ENCODE measurements at regions not wholly inside any gene's neighbourhood (a gene's known extent, or its start where the extent isn't known, plus 50 kb on each side); places are given as distances from the start of the nearest gene placed in this dataset.

DNA sequence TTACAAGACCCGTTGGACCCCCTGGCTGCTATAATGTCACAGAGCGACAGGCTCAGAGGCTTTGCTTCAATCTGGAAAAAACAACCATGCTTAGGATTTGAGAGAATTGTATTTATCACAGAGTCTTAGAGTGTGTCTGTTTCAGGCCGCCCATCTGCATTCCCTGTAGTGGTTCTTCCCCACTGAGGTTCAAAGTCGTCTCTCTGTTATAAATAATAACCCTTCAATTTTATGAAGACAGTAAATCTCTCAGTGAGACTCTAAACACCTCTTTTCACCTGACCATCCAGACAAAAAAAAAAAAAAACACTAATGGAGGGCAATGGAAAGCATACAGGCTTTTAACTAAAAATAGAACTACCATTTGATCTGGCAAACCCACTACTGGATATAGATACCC, 565.4 kb upstream of the AUTS2 start:
- no peak for TF ChIP-seq HNF4A (conservative IDR thresholded peaks at IDR 0.05)
- Histone ChIP-seq H3K27ac (ENCODE audit: low read depth in 1 of 2, low read length in 2 of 2) (no peak overlapping the region), H3K9ac (ENCODE audit: low read depth in 1 of 2, low read length in 2 of 2) (no peak overlapping the region), H3K27me3 (ENCODE audit: control insufficient read depth in 4 of 4, insufficient read depth in 4 of 4, low read length in 3 of 4) (peaks cover 0 to 5% (median 0%) of the 10 kb centered on the region in 4 donors), H3K4me1 (ENCODE audit: control insufficient read depth in 4 of 4, insufficient read depth in 4 of 4, low read length in 3 of 4) (no peaks in the 10 kb centered on the region), H3K9me3 (ENCODE audit: control insufficient read depth in 4 of 4, low read length in 3 of 4) (no peaks in the 10 kb centered on the region), H3K4me3 (ENCODE audit: low read depth in 1 of 3, low read length in 3 of 3) (no peak overlapping the region), H3K36me3 (ENCODE audit: control insufficient read depth in 4 of 4, insufficient read depth in 3 of 4, low read depth in 1 of 4, low read length in 3 of 4) (no peaks in the 10 kb centered on the region)
- 69% methylated on average over 4 of the region's 4 CpGs for WGBS
- DNase-seq (ENCODE audit: low spot score): no peak

DNA sequence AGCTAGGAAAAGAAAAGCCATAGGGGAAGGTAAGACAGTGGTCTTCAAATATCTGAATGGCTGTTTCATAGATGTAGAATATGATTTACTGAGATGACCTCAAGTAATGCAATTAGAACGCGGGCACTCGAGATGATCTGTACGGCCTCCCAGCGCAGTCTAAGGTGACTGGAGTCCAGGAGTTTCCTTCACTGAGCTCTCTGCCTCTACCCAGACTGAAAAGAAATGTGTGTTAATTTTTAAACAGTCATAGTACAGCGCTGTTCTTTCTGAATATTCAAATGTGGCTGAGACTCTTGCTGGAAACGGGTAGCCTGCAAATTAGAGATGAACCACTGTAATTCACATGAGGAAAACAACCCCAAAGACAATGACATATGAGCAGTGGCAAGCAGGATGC, 562.4 kb upstream of the AUTS2 start:
- TF ChIP-seq GABPA (IDR thresholded peaks at IDR 0.05 in 1 of 2, conservative IDR thresholded peaks at IDR 0.05 in 1 of 2): no peak
- TF ChIP-seq JUND (IDR thresholded peaks at IDR 0.05): no peak
- no peak for TF ChIP-seq FOXA1 (IDR thresholded peaks at IDR 0.05)
- no peak for TF ChIP-seq EGR1 (IDR thresholded peaks at IDR 0.05; ENCODE audit: low read depth in 2 of 2)

DNA sequence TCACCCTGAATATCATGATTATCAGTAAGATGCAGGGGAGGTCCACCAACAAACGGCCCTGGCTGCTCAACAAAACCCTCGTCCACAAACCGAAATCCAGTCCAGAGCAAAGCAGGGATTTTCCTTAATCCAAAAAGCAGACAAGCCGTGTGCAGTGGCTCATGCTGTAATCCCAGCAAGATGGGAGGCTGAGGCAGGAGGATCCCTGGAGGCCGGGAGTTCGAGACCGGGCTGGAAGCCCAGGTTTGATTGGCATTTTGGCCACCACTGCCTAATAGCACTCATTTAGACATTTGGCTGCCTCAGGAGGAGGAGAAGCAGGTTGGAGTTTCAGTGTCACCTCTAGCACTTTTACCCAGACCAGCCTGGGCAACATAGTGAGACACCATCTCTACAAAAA, 562.0 kb upstream of the AUTS2 start:
- Histone ChIP-seq H3K36me3 (ENCODE audit: control insufficient read depth in 4 of 4, insufficient read depth in 3 of 4, low read depth in 1 of 4, low read length in 3 of 4) (no peaks in the 10 kb centered on the region), H3K27me3 (ENCODE audit: control insufficient read depth in 4 of 4, insufficient read depth in 4 of 4, low read length in 3 of 4) (no peaks in the 10 kb centered on the region), H3K4me3 (ENCODE audit: low read depth in 1 of 3, low read length in 3 of 3) (no peak overlapping the region), H3K9ac (ENCODE audit: low read depth in 1 of 2, low read length in 2 of 2) (no peak overlapping the region), H3K4me1 (ENCODE audit: control insufficient read depth in 4 of 4, insufficient read depth in 4 of 4, low read length in 3 of 4) (no peaks in the 10 kb centered on the region), H3K27ac (ENCODE audit: low read depth in 1 of 2, low read length in 2 of 2) (no peak overlapping the region), H3K9me3 (ENCODE audit: control insufficient read depth in 4 of 4, low read length in 3 of 4) (no peaks in the 10 kb centered on the region)
- TF ChIP-seq, protein P1, sequence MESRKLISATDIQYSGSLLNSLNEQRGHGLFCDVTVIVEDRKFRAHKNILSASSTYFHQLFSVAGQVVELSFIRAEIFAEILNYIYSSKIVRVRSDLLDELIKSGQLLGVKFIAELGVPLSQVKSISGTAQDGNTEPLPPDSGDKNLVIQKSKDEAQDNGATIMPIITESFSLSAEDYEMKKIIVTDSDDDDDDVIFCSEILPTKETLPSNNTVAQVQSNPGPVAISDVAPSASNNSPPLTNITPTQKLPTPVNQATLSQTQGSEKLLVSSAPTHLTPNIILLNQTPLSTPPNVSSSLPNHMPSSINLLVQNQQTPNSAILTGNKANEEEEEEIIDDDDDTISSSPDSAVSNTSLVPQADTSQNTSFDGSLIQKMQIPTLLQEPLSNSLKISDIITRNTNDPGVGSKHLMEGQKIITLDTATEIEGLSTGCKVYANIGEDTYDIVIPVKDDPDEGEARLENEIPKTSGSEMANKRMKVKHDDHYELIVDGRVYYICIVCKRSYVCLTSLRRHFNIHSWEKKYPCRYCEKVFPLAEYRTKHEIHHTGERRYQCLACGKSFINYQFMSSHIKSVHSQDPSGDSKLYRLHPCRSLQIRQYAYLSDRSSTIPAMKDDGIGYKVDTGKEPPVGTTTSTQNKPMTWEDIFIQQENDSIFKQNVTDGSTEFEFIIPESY (IDR thresholded peaks at IDR 0.05): no peak
- TF ChIP-seq, protein P2, sequence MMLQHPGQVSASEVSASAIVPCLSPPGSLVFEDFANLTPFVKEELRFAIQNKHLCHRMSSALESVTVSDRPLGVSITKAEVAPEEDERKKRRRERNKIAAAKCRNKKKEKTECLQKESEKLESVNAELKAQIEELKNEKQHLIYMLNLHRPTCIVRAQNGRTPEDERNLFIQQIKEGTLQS (IDR thresholded peaks at IDR 0.05): no peak
- no peak for TF ChIP-seq SP1 (IDR thresholded peaks at IDR 0.05)
- TF ChIP-seq FOXA2 (IDR thresholded peaks at IDR 0.05): no peak
- no peak for TF ChIP-seq HNF4G (IDR thresholded peaks at IDR 0.05)
- TF ChIP-seq HNF4A (conservative IDR thresholded peaks at IDR 0.05): no peak
- WGBS: 81% methylated on average over 7 of the region's 7 CpGs
- DNase-seq (ENCODE audit: low spot score): no peak

More for the DNA sequence above, 562.4 kb upstream of the AUTS2 start:
- no peak overlapping the region for H3K27ac ChIP-seq (ENCODE audit: low read depth in 1 of 2, low read length in 2 of 2)
- H3K9ac ChIP-seq (ENCODE audit: low read depth in 1 of 2, low read length in 2 of 2): no peak overlapping the region
- no peak for DNase-seq (ENCODE audit: low spot score)
- H3K9me3 ChIP-seq (ENCODE audit: control insufficient read depth in 4 of 4, low read length in 3 of 4): no peaks in the 10 kb centered on the region
- 84% methylated on average over 7 of the region's 7 CpGs for WGBS
- H3K4me3 ChIP-seq (ENCODE audit: low read depth in 1 of 3, low read length in 3 of 3): no peak overlapping the region
- H3K4me1 ChIP-seq (ENCODE audit: control insufficient read depth in 4 of 4, insufficient read depth in 4 of 4, low read length in 3 of 4): no peaks in the 10 kb centered on the region
- no peaks in the 10 kb centered on the region for H3K27me3 ChIP-seq (ENCODE audit: control insufficient read depth in 4 of 4, insufficient read depth in 4 of 4, low read length in 3 of 4)
- H3K36me3 ChIP-seq (ENCODE audit: control insufficient read depth in 4 of 4, insufficient read depth in 3 of 4, low read depth in 1 of 4, low read length in 3 of 4): no peaks in the 10 kb centered on the region

DNA sequence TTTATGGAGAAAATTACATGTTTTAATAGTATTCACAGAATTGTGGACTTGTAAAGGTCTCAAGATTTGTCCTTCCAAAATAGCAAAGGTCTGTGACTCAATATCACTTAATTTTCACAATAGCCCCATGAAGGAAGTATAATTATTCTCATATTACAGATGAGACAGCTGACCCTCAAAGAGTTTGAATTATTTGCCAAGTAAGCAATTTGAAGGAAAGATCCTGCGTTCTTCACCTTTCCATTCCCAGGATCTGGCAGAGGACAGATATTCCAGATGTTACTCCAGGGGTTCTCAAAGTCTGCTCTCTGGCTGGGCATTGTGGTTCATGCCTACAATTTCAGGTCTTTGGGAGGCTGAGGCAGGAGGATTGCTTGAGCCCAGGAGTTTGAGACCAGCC, 559.4 kb upstream of the AUTS2 start:
- WGBS: 92% methylated on average over 1 of the region's 1 CpG
- peaks cover 0 to 2% (median 0%) of the 10 kb centered on the region in 4 donors for H3K27me3 ChIP-seq (ENCODE audit: control insufficient read depth in 4 of 4, insufficient read depth in 4 of 4, low read length in 3 of 4)
- peaks cover 2 to 9% (median 7%) of the 10 kb centered on the region in 4 donors for H3K9me3 ChIP-seq (ENCODE audit: control insufficient read depth in 4 of 4, low read length in 3 of 4)
- H3K36me3 ChIP-seq (ENCODE audit: control insufficient read depth in 4 of 4, insufficient read depth in 3 of 4, low read depth in 1 of 4, low read length in 3 of 4): no peaks in the 10 kb centered on the region
- DNase-seq (ENCODE audit: low spot score): no peak
- H3K4me3 ChIP-seq (ENCODE audit: low read depth in 1 of 3, low read length in 3 of 3): no peak overlapping the region
- H3K27ac ChIP-seq (ENCODE audit: low read depth in 1 of 2, low read length in 2 of 2): no peak overlapping the region
- no peaks in the 10 kb centered on the region for H3K4me1 ChIP-seq (ENCODE audit: control insufficient read depth in 4 of 4, insufficient read depth in 4 of 4, low read length in 3 of 4)
- no peak overlapping the region for H3K9ac ChIP-seq (ENCODE audit: low read depth in 1 of 2, low read length in 2 of 2)
- TF ChIP-seq, protein P3, sequence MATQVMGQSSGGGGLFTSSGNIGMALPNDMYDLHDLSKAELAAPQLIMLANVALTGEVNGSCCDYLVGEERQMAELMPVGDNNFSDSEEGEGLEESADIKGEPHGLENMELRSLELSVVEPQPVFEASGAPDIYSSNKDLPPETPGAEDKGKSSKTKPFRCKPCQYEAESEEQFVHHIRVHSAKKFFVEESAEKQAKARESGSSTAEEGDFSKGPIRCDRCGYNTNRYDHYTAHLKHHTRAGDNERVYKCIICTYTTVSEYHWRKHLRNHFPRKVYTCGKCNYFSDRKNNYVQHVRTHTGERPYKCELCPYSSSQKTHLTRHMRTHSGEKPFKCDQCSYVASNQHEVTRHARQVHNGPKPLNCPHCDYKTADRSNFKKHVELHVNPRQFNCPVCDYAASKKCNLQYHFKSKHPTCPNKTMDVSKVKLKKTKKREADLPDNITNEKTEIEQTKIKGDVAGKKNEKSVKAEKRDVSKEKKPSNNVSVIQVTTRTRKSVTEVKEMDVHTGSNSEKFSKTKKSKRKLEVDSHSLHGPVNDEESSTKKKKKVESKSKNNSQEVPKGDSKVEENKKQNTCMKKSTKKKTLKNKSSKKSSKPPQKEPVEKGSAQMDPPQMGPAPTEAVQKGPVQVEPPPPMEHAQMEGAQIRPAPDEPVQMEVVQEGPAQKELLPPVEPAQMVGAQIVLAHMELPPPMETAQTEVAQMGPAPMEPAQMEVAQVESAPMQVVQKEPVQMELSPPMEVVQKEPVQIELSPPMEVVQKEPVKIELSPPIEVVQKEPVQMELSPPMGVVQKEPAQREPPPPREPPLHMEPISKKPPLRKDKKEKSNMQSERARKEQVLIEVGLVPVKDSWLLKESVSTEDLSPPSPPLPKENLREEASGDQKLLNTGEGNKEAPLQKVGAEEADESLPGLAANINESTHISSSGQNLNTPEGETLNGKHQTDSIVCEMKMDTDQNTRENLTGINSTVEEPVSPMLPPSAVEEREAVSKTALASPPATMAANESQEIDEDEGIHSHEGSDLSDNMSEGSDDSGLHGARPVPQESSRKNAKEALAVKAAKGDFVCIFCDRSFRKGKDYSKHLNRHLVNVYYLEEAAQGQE (IDR thresholded peaks at IDR 0.05): no peak
- TF ChIP-seq SP1 (IDR thresholded peaks at IDR 0.05) (no peak), RAD21 (IDR thresholded peaks at IDR 0.05) (no peak), JUND (IDR thresholded peaks at IDR 0.05) (no peak)
- TF ChIP-seq, protein P2 (IDR thresholded peaks at IDR 0.05): no peak
- TF ChIP-seq, protein P4, sequence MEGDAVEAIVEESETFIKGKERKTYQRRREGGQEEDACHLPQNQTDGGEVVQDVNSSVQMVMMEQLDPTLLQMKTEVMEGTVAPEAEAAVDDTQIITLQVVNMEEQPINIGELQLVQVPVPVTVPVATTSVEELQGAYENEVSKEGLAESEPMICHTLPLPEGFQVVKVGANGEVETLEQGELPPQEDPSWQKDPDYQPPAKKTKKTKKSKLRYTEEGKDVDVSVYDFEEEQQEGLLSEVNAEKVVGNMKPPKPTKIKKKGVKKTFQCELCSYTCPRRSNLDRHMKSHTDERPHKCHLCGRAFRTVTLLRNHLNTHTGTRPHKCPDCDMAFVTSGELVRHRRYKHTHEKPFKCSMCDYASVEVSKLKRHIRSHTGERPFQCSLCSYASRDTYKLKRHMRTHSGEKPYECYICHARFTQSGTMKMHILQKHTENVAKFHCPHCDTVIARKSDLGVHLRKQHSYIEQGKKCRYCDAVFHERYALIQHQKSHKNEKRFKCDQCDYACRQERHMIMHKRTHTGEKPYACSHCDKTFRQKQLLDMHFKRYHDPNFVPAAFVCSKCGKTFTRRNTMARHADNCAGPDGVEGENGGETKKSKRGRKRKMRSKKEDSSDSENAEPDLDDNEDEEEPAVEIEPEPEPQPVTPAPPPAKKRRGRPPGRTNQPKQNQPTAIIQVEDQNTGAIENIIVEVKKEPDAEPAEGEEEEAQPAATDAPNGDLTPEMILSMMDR (IDR thresholded peaks at IDR 0.05; ENCODE audit: low read depth, low read length, missing input control): no peak
